ENCODE measurements at regions not wholly inside any gene's neighbourhood (a gene's known extent, or its start where the extent isn't known, plus 50 kb on each side); places are given as distances from the start of the nearest gene placed in this dataset.

DNA sequence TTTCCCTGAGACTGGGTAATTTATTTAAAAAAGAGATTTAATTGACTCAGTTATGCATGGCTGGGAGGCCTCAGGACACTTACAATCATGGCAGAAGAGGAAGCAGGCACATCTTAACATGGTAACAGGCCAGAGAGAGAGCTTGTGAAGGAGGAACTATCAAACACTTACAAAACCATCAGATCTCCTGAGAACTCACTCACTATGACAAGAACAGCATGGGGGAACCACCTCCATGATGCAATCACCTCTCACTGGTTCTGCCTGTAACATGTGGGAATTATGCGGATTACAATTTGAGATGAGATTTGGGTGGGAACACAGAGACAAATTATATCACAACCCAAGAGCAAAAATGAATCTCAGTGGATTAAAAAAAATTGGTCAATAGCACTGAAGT lies 416.0 kb upstream of the TMCO5A start:
- DNase-seq: no peak
- Histone ChIP-seq H3K36me3 (no peaks in the 10 kb centered on the region), H3K9me3 (peaks cover 0 to 7% (median 0%) of the 10 kb centered on the region in 4 donors), H3K27me3 (no peaks in the 10 kb centered on the region), H3K4me3 (no peak overlapping the region), H3K27ac (no peak overlapping the region), H3K4me1 (no peaks in the 10 kb centered on the region)
- TF ChIP-seq POLR2AphosphoS5 (IDR thresholded peaks at IDR 0.05): no peak
- no peak for TF ChIP-seq POLR2A (IDR thresholded peaks at IDR 0.05)
- 96 to 100% (median 100%) methylated on average over 1 of the region's 1 CpG for WGBS, 5 donors
- intact Hi-C loops (cut with DNase I; ENCODE audit: low total_unique reads): no loop called here

GRCh38 chr15:37520026-37520425 lies 414.4 kb upstream of the TMCO5A start:
- peaks cover 0 to 3% (median 0%) of the 10 kb centered on the region in 4 donors for H3K9me3 ChIP-seq
- H3K36me3 ChIP-seq: no peaks in the 10 kb centered on the region
- WGBS, 5 donors: 82 to 94% (median 83%) methylated on average over 2 of the region's 2 CpGs
- H3K4me1 ChIP-seq: no peaks in the 10 kb centered on the region
- DNase-seq: no peak
- no peak overlapping the region for H3K4me3 ChIP-seq
- H3K27ac ChIP-seq: no peak overlapping the region
- TF ChIP-seq, protein P1, sequence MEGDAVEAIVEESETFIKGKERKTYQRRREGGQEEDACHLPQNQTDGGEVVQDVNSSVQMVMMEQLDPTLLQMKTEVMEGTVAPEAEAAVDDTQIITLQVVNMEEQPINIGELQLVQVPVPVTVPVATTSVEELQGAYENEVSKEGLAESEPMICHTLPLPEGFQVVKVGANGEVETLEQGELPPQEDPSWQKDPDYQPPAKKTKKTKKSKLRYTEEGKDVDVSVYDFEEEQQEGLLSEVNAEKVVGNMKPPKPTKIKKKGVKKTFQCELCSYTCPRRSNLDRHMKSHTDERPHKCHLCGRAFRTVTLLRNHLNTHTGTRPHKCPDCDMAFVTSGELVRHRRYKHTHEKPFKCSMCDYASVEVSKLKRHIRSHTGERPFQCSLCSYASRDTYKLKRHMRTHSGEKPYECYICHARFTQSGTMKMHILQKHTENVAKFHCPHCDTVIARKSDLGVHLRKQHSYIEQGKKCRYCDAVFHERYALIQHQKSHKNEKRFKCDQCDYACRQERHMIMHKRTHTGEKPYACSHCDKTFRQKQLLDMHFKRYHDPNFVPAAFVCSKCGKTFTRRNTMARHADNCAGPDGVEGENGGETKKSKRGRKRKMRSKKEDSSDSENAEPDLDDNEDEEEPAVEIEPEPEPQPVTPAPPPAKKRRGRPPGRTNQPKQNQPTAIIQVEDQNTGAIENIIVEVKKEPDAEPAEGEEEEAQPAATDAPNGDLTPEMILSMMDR (IDR thresholded peaks at IDR 0.05): no peak
- no peak for TF ChIP-seq EP300 (IDR thresholded peaks at IDR 0.05)
- no peak for TF ChIP-seq POLR2AphosphoS5 (IDR thresholded peaks at IDR 0.05)
- no peak for TF ChIP-seq POLR2A (IDR thresholded peaks at IDR 0.05)
- intact Hi-C loops (cut with DNase I; ENCODE audit: low total_unique reads): no loop called here
- no peaks in the 10 kb centered on the region for H3K27me3 ChIP-seq

DNA sequence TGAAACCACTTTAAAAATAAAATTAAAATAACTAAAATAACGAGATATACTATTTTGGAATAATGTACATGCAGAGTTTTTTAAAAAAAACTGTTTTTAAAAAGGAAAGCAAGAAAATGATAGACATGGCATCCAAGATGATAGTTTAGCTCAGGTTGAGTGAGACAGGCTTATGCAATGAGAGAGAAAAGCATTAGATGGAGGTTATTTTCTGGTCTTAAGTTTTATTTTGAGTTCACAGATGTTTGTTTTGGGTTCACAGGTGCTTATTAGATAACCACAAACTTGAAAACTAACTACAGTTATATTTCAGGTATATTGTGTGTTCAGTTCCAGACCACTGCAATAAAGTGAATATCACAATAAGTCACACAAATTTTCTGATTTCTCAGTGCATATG lies 413.6 kb upstream of the TMCO5A start:
- no peak overlapping the region for H3K4me3 ChIP-seq
- no peaks in the 10 kb centered on the region for H3K4me1 ChIP-seq
- no peaks in the 10 kb centered on the region for H3K36me3 ChIP-seq
- H3K27ac ChIP-seq: no peak overlapping the region
- no peaks in the 10 kb centered on the region for H3K27me3 ChIP-seq
- 46 to 57% (median 54%) methylated on average over 1 of the region's 1 CpG for WGBS, 5 donors
- no peak for DNase-seq
- intact Hi-C loops (cut with DNase I; ENCODE audit: low total_unique reads): no loop called here
- no peak for TF ChIP-seq POLR2A (IDR thresholded peaks at IDR 0.05)
- peaks cover 0 to 3% (median 0%) of the 10 kb centered on the region in 4 donors for H3K9me3 ChIP-seq

DNA sequence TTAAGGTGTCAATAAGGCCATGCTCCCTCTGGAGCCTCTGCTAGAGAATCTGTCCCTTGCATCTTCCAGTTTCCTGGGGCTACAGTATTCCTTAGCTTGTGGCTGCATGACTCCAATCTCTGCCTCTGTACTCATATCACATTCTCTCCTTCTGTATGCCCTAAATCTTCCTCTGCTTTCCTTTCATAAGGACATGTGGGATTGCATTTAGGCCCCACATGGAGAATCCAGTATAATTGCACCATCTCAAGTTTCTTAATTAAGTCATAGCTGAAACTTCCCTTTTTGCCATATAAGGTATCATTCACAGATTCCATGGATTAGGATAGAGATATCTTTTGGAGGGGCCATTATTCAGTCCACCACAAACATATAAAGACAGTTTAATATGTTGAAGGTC lies 409.8 kb upstream of the TMCO5A start:
- peaks cover 0 to 3% (median 0%) of the 10 kb centered on the region in 4 donors for H3K9me3 ChIP-seq
- no peaks in the 10 kb centered on the region for H3K27me3 ChIP-seq
- DNase-seq: no peak
- TF ChIP-seq POLR2AphosphoS5 (IDR thresholded peaks at IDR 0.05): no peak
- H3K27ac ChIP-seq: no peak overlapping the region
- no peaks in the 10 kb centered on the region for H3K4me1 ChIP-seq
- no peak overlapping the region for H3K4me3 ChIP-seq
- H3K36me3 ChIP-seq: no peaks in the 10 kb centered on the region
- intact Hi-C loops (cut with DNase I; ENCODE audit: low total_unique reads): no loop called here

GRCh38 chr15:37528432-37528831 lies 406.0 kb upstream of the TMCO5A start:
- Histone ChIP-seq H3K27ac (no peak overlapping the region), H3K4me3 (no peak overlapping the region), H3K36me3 (no peaks in the 10 kb centered on the region), H3K27me3 (no peaks in the 10 kb centered on the region), H3K9me3 (no peaks in the 10 kb centered on the region), H3K4me1 (no peaks in the 10 kb centered on the region)
- 58 to 90% (median 81%) methylated on average over 2 of the region's 2 CpGs for WGBS, 5 donors
- no peak for DNase-seq
- TF ChIP-seq POLR2AphosphoS5 (IDR thresholded peaks at IDR 0.05) (no peak), POLR2A (IDR thresholded peaks at IDR 0.05) (no peak), EP300 (IDR thresholded peaks at IDR 0.05) (no peak)
- TF ChIP-seq, protein P1 (IDR thresholded peaks at IDR 0.05): no peak
- intact Hi-C loops (cut with DNase I; ENCODE audit: low total_unique reads): no loop called here

GRCh38 chr15:37536967-37537605 lies 397.4 kb upstream of the TMCO5A start:
- H3K27ac ChIP-seq: no peak overlapping the region
- peaks cover 0 to 6% (median 2%) of the 10 kb centered on the region in 4 donors for H3K9me3 ChIP-seq
- no peaks in the 10 kb centered on the region for H3K4me1 ChIP-seq
- no peak for TF ChIP-seq POLR2AphosphoS5 (IDR thresholded peaks at IDR 0.05)
- WGBS, 5 donors: 66 to 80% (median 76%) methylated on average over 2 of the region's 2 CpGs
- DNase-seq: no peak
- no peak overlapping the region for H3K4me3 ChIP-seq
- intact Hi-C loops (cut with DNase I; ENCODE audit: low total_unique reads): no loop called here
- no peaks in the 10 kb centered on the region for H3K36me3 ChIP-seq
- H3K27me3 ChIP-seq: no peaks in the 10 kb centered on the region
